ENCODE measurements at regions not wholly inside any gene's neighbourhood (a gene's known extent, or its start where the extent isn't known, plus 50 kb on each side); places are given as distances from the start of the nearest gene placed in this dataset.
A peak's percentile ranks its signal among the peaks of the same experiment; 100 is the strongest.

DNA sequence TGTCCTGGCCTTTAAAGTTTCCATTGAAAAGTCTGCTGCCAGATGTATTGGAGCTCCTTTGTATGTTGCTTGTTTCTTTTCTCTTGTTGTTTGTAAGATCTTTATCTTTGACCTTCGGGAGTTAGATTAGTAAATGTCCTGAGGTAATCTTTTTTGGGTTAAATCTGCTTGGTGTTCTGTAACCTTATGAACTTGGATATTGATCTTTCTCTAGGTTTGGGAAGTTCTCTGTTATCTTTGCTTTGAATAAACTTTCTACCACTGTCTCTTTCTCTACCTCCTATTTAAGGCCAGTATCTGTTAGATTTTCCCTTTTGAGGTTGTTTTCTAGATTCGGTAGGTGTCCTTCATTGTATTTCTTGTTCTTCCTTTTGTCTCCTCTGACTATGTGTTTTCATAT lies 447.8 kb downstream of the FAM133A start:
- no peak overlapping the region for H3K27ac ChIP-seq (ENCODE audit: low read length)
- H3K4me1 ChIP-seq (ENCODE audit: control insufficient read depth, insufficient read depth, low read length), result no peaks in the 10 kb centered on the region
- H3K4me3 ChIP-seq (ENCODE audit: low read length), result no peak overlapping the region
- H3K36me3 ChIP-seq (ENCODE audit: control insufficient read depth, insufficient read depth, low read length), result no peaks in the 10 kb centered on the region
- H3K9me3 ChIP-seq (ENCODE audit: control insufficient read depth, low read depth, low read length), result no peaks in the 10 kb centered on the region
- H3K27me3 ChIP-seq (ENCODE audit: control insufficient read depth, insufficient read depth, low read length), result no peaks in the 10 kb centered on the region
- DNase-seq, result no peak
- WGBS (ENCODE audit: insufficient coverage, low lambda C conversion rate), result 83% methylated on average over 1 of the region's 2 CpGs

- H3K27ac ChIP-seq (ENCODE audit: low read length), result no peak overlapping the region
- no peak overlapping the region for H3K4me3 ChIP-seq (ENCODE audit: low read length)
- H3K9me3 ChIP-seq (ENCODE audit: control insufficient read depth, low read depth, low read length), result no peaks in the 10 kb centered on the region
- no peaks in the 10 kb centered on the region for H3K27me3 ChIP-seq (ENCODE audit: control insufficient read depth, insufficient read depth, low read length)
- DNase-seq, result no peak
- WGBS (ENCODE audit: insufficient coverage, low lambda C conversion rate), result no CpG with 5 or more reads among the region's 2 CpGs
- no peaks in the 10 kb centered on the region for H3K4me1 ChIP-seq (ENCODE audit: control insufficient read depth, insufficient read depth, low read length)
- no peaks in the 10 kb centered on the region for H3K36me3 ChIP-seq (ENCODE audit: control insufficient read depth, insufficient read depth, low read length)
Observed at GRCh38 chrX:94123062-94123461, 449.1 kb downstream of the FAM133A start.

- H3K4me1 ChIP-seq (ENCODE audit: control insufficient read depth, insufficient read depth, low read length), result no peaks in the 10 kb centered on the region
- H3K4me3 ChIP-seq (ENCODE audit: low read length), result no peak overlapping the region
- no CpG with 5 or more reads among the region's 2 CpGs for WGBS (ENCODE audit: insufficient coverage, low lambda C conversion rate)
- no peak for DNase-seq
- H3K9me3 ChIP-seq (ENCODE audit: control insufficient read depth, low read depth, low read length), result no peaks in the 10 kb centered on the region
- H3K27me3 ChIP-seq (ENCODE audit: control insufficient read depth, insufficient read depth, low read length), result no peaks in the 10 kb centered on the region
- H3K27ac ChIP-seq (ENCODE audit: low read length), result no peak overlapping the region
- no peaks in the 10 kb centered on the region for H3K36me3 ChIP-seq (ENCODE audit: control insufficient read depth, insufficient read depth, low read length)
Observed at GRCh38 chrX:94162971-94163370, 489.0 kb downstream of the FAM133A start.

DNA sequence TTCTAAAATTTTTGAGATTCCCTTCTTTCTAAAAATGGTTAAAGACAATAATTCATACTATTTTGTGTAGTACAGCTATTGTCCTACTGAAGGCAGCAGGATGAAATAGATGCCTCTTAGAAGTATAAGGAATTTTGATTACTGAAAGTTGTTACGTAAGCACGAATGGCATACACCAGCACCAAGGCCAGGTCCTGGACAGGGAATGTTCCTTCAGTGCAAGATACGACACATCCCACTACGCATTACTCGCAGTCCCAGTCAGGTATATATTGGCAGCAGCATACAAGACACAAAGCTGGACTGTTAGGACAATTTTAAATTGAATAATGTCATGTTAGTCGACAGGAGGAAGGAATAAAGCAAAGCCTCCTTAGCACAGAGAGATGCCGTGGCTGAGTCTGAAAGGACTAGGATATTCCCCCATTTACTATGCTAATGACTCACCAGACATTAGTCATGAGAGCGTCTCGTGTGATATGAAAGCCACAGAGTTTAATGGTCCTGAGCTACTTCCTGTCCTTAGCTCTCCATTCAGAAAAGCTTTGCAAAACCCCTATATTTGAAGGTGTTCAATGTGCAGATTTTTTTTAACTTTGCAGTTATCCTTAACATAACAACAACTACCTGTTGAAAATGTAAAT lies 504.3 kb downstream of the FAM133A start:
- Histone ChIP-seq H3K4me3 (ENCODE audit: low read length) (no peak overlapping the region), H3K9me3 (ENCODE audit: control insufficient read depth, low read depth, low read length) (no peaks in the 10 kb centered on the region), H3K4me1 (ENCODE audit: control insufficient read depth, insufficient read depth, low read length) (no peaks in the 10 kb centered on the region), H3K27me3 (ENCODE audit: control insufficient read depth, insufficient read depth, low read length) (no peaks in the 10 kb centered on the region), H3K36me3 (ENCODE audit: control insufficient read depth, insufficient read depth, low read length) (no peaks in the 10 kb centered on the region), H3K27ac (ENCODE audit: low read length) (no peak overlapping the region)
- no peak for DNase-seq
- WGBS (ENCODE audit: insufficient coverage, low lambda C conversion rate), result no CpG with 5 or more reads among the region's 9 CpGs

GRCh38 chrX:94204524-94204923 lies 530.5 kb downstream of the FAM133A start:
- Histone ChIP-seq H3K36me3 (ENCODE audit: control insufficient read depth, insufficient read depth, low read length) (no peaks in the 10 kb centered on the region), H3K27ac (ENCODE audit: low read length) (no peak overlapping the region), H3K4me3 (ENCODE audit: low read length) (no peak overlapping the region), H3K4me1 (ENCODE audit: control insufficient read depth, insufficient read depth, low read length) (no peaks in the 10 kb centered on the region), H3K9me3 (ENCODE audit: control insufficient read depth, low read depth, low read length) (no peaks in the 10 kb centered on the region), H3K27me3 (ENCODE audit: control insufficient read depth, insufficient read depth, low read length) (no peaks in the 10 kb centered on the region)
- DNase-seq, result no peak
- no CpG with 5 or more reads among the region's 7 CpGs for WGBS (ENCODE audit: insufficient coverage, low lambda C conversion rate)

GRCh38 chrX:94216738-94217137 lies 542.7 kb downstream of the FAM133A start:
- no peaks in the 10 kb centered on the region for H3K4me1 ChIP-seq (ENCODE audit: control insufficient read depth, insufficient read depth, low read length)
- no CpG with 5 or more reads among the region's 1 CpG for WGBS (ENCODE audit: insufficient coverage, low lambda C conversion rate)
- H3K27me3 ChIP-seq (ENCODE audit: control insufficient read depth, insufficient read depth, low read length), result no peaks in the 10 kb centered on the region
- no peaks in the 10 kb centered on the region for H3K36me3 ChIP-seq (ENCODE audit: control insufficient read depth, insufficient read depth, low read length)
- no peak overlapping the region for H3K4me3 ChIP-seq (ENCODE audit: low read length)
- H3K27ac ChIP-seq (ENCODE audit: low read length), result no peak overlapping the region
- DNase-seq, result no peak
- no peaks in the 10 kb centered on the region for H3K9me3 ChIP-seq (ENCODE audit: control insufficient read depth, low read depth, low read length)

DNA sequence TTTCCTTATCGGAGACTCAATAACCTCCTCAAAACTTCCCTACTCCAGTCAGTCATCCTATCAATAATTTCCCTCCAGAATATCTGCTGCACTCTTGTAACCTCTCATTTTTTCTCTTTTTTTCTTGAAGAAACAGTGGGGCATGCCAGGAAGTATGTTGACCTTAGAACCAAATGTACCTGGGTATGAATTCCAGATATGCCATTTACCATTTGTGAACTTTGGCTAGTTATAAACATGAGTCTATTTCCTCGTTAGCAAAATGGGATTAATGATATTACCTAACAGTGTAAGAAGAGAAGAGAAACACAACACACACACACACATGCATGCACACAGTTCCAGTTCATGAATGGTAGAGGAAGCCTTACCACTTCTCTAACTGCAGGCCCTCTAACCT lies 578.2 kb downstream of the FAM133A start:
- H3K9me3 ChIP-seq (ENCODE audit: control insufficient read depth, low read depth, low read length), result no peaks in the 10 kb centered on the region
- no peaks in the 10 kb centered on the region for H3K36me3 ChIP-seq (ENCODE audit: control insufficient read depth, insufficient read depth, low read length)
- no peaks in the 10 kb centered on the region for H3K27me3 ChIP-seq (ENCODE audit: control insufficient read depth, insufficient read depth, low read length)
- H3K4me3 ChIP-seq (ENCODE audit: low read length), result no peak overlapping the region
- no peaks in the 10 kb centered on the region for H3K4me1 ChIP-seq (ENCODE audit: control insufficient read depth, insufficient read depth, low read length)
- H3K27ac ChIP-seq (ENCODE audit: low read length), result peak overlapping the region; percentile 33
- DNase-seq, result peak; percentile 37 to 63
- WGBS (ENCODE audit: insufficient coverage, low lambda C conversion rate), result 67% methylated on average over 1 of the region's 2 CpGs

- no peaks in the 10 kb centered on the region for H3K36me3 ChIP-seq (ENCODE audit: control insufficient read depth, insufficient read depth, low read length)
- H3K27ac ChIP-seq (ENCODE audit: low read length), result no peak overlapping the region
- DNase-seq, result no peak
- H3K9me3 ChIP-seq (ENCODE audit: control insufficient read depth, low read depth, low read length), result no peaks in the 10 kb centered on the region
- H3K27me3 ChIP-seq (ENCODE audit: control insufficient read depth, insufficient read depth, low read length), result no peaks in the 10 kb centered on the region
- no peaks in the 10 kb centered on the region for H3K4me1 ChIP-seq (ENCODE audit: control insufficient read depth, insufficient read depth, low read length)
- H3K4me3 ChIP-seq (ENCODE audit: low read length), result no peak overlapping the region
- WGBS (ENCODE audit: insufficient coverage, low lambda C conversion rate), result no CpG with 5 or more reads among the region's 1 CpG
Observed at GRCh38 chrX:94256396-94256795, 582.4 kb downstream of the FAM133A start.

DNA sequence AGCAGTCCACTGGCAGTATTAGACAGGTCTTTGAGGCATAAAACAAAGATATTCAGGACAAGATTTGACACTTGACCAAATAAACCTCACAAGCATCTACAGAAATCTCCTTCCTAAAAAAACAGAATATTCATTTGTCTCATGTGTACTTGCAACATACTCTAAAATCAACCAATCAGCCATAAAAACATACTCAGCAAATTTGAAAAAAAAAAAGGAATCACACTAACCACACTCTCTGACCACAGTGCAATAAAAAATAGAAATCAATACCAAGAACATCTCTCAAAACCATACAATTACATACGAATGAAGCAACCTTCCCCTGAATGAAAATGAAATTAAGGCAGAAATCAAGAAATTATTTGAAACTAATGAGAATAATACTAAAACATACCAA lies 591.3 kb downstream of the FAM133A start:
- Histone ChIP-seq H3K4me1 (ENCODE audit: control insufficient read depth, insufficient read depth, low read length) (no peaks in the 10 kb centered on the region), H3K27ac (ENCODE audit: low read length) (no peak overlapping the region), H3K4me3 (ENCODE audit: low read length) (no peak overlapping the region), H3K36me3 (ENCODE audit: control insufficient read depth, insufficient read depth, low read length) (no peaks in the 10 kb centered on the region), H3K9me3 (ENCODE audit: control insufficient read depth, low read depth, low read length) (no peaks in the 10 kb centered on the region), H3K27me3 (ENCODE audit: control insufficient read depth, insufficient read depth, low read length) (no peaks in the 10 kb centered on the region)
- WGBS (ENCODE audit: insufficient coverage, low lambda C conversion rate), result 100% methylated on average over 1 of the region's 1 CpG
- DNase-seq, result no peak

GRCh38 chrX:94288325-94288724 lies 614.3 kb downstream of the FAM133A start:
- no peak for DNase-seq
- Histone ChIP-seq H3K27ac (ENCODE audit: low read length) (no peak overlapping the region), H3K4me1 (ENCODE audit: control insufficient read depth, insufficient read depth, low read length) (no peaks in the 10 kb centered on the region), H3K36me3 (ENCODE audit: control insufficient read depth, insufficient read depth, low read length) (no peaks in the 10 kb centered on the region), H3K4me3 (ENCODE audit: low read length) (no peak overlapping the region), H3K27me3 (ENCODE audit: control insufficient read depth, insufficient read depth, low read length) (no peaks in the 10 kb centered on the region), H3K9me3 (ENCODE audit: control insufficient read depth, low read depth, low read length) (no peaks in the 10 kb centered on the region)
- no CpG with 5 or more reads among the region's 2 CpGs for WGBS (ENCODE audit: insufficient coverage, low lambda C conversion rate)

- Histone ChIP-seq H3K4me3 (ENCODE audit: low read length) (no peak overlapping the region), H3K27me3 (ENCODE audit: control insufficient read depth, insufficient read depth, low read length) (no peaks in the 10 kb centered on the region), H3K36me3 (ENCODE audit: control insufficient read depth, insufficient read depth, low read length) (no peaks in the 10 kb centered on the region), H3K9me3 (ENCODE audit: control insufficient read depth, low read depth, low read length) (no peaks in the 10 kb centered on the region), H3K4me1 (ENCODE audit: control insufficient read depth, insufficient read depth, low read length) (no peaks in the 10 kb centered on the region), H3K27ac (ENCODE audit: low read length) (no peak overlapping the region)
- no peak for DNase-seq
- WGBS (ENCODE audit: insufficient coverage, low lambda C conversion rate), result no CpG with 5 or more reads among the region's 1 CpG
Observed at GRCh38 chrX:94288972-94289371, 615.0 kb downstream of the FAM133A start.
